SK-N-SH (cell line): ENCODE measurements at regions not wholly inside any gene's neighbourhood (a gene's known extent, or its start where the extent isn't known, plus 50 kb on each side); places are given as distances from the start of the nearest gene placed in this dataset.

ENCODE experiments used
- CTCF ChIA-PET: fragments of 300-600, 350-600 bp; formaldehyde crosslinking; extraction: SDS; loops from one replicate; lab custom pipeline; 2021; lab: Yijun Ruan, JAX
- POLR2A ChIA-PET: fragments of 350-600 bp; sonication (Branson Sonifier 250); formaldehyde crosslinking; extraction: SDS; loops from one replicate; lab custom pipeline; 2020; ENCODE audit warnings: antibody characterized with exemption, inconsistent platforms; lab: Yijun Ruan, JAX
- DNase-seq: peaks from one replicate; pipeline ENCODE4 v3.0.0; 2012
- H2AFZ ChIP-seq: fragments of 200-600 bp; sonication (generic); 2 replicates; pipeline ENCODE4 v1.8.1; 2016; ENCODE audit warnings: antibody characterized with exemption, mild to moderate bottlenecking, low read depth
- H3F3A ChIP-seq: fragments of 200-600 bp; sonication (generic); replicated peaks from 2 replicates; pipeline ENCODE3; 2016; ENCODE audit warnings: antibody characterized with exemption, mild to moderate bottlenecking; ENCODE audit not compliant: insufficient read depth
- H3K27ac ChIP-seq, 2 experiments: fragments of 200-500 bp in 1 of 2; fragments of 200-600 bp in 1 of 2; sonication (Bioruptor generic) in 1 of 2; sonication (generic), shearing (Covaris generic) in 1 of 2; 2 replicates each; pipeline versions ENCODE4 v1.5.1 to v1.6.1; 2014 to 2016; ENCODE audit warnings: low read depth in 2 of 2, inconsistent platforms in 1 of 2, low read length in 1 of 2, mild to moderate bottlenecking in 1 of 2, mixed read lengths in 1 of 2
- H3K27me3 ChIP-seq: fragments of 200-600 bp; sonication (generic), shearing (Covaris generic); 2 replicates; pipeline ENCODE4 v1.6.1; 2016; ENCODE audit warnings: mixed run types; ENCODE audit not compliant: insufficient read depth
- H3K36me3 ChIP-seq, 2 experiments: fragments of 200-500 bp in 1 of 2; fragments of 200-600 bp in 1 of 2; sonication (Bioruptor generic) in 1 of 2; sonication (generic) in 1 of 2; replicated peaks in 1 of 2; 2 replicates each; pipeline versions ENCODE3 to v1.5.1; 2014 to 2016; ENCODE audit warnings: low read length in 1 of 2, mild to moderate bottlenecking in 1 of 2; ENCODE audit not compliant: insufficient read depth in 2 of 2, control insufficient read depth in 1 of 2
- H3K4me1 ChIP-seq, 2 experiments: fragments of 200-500 bp in 1 of 2; fragments of 200-600 bp in 1 of 2; sonication (Bioruptor generic) in 1 of 2; sonication (generic), shearing (Covaris generic) in 1 of 2; 2 replicates each; pipeline versions ENCODE4 v1.5.1 to v1.6.1; 2014 to 2016; ENCODE audit warnings: low read depth in 1 of 2, low read length in 1 of 2, mixed run types in 1 of 2; ENCODE audit not compliant: insufficient read depth in 2 of 2, control insufficient read depth in 1 of 2
- H3K4me2 ChIP-seq: fragments of 200-600 bp; sonication (generic), shearing (Covaris generic); 2 replicates; pipeline ENCODE4 v1.6.1; 2017; ENCODE audit warnings: mixed run types
- H3K4me3 ChIP-seq, 2 experiments: fragments of 200-500 bp in 1 of 2; fragments of 200-600 bp in 1 of 2; sonication (Bioruptor generic) in 1 of 2; sonication (generic), shearing (Covaris generic) in 1 of 2; 2 replicates each; pipeline versions ENCODE4 v1.5.1 to v1.8.1; 2014 to 2016; ENCODE audit warnings: low read depth in 2 of 2, inconsistent platforms in 1 of 2, low read length in 1 of 2, mild to moderate bottlenecking in 1 of 2, mixed read lengths in 1 of 2, moderate library complexity in 1 of 2
- H3K79me2 ChIP-seq: fragments of 200-600 bp; sonication (generic); 2 replicates; pipeline ENCODE4 v1.8.1; 2017; ENCODE audit warnings: mild to moderate bottlenecking; ENCODE audit not compliant: insufficient read depth
- H3K9ac ChIP-seq: fragments of 200-600 bp; sonication (generic); 2 replicates; pipeline ENCODE4 v1.6.1; 2017; ENCODE audit warnings: mixed run types
- H3K9me2 ChIP-seq: fragments of 200-600 bp; sonication (generic); 2 replicates; pipeline ENCODE4 v1.6.1; 2017; ENCODE audit warnings: mixed run types
- H3K9me3 ChIP-seq: fragments of 200-600 bp; sonication (generic); 2 replicates; pipeline ENCODE4 v1.6.1; 2017; ENCODE audit warnings: mixed run types, mild to moderate bottlenecking, moderate library complexity
- H4K20me1 ChIP-seq: fragments of 200-600 bp; sonication (generic); 2 replicates; pipeline ENCODE4 v1.6.1; 2017; ENCODE audit warnings: mild to moderate bottlenecking, mixed run types; ENCODE audit not compliant: insufficient read depth
- CHD2 ChIP-seq: fragments of 150-350 bp; IDR thresholded peaks from 2 replicates; pipeline ENCODE4 v1.6.1; 2018; ENCODE audit warnings: low read length; ENCODE audit not compliant: partially characterized antibody
- EZH2phosphoT487 ChIP-seq: fragments of 200-600 bp; sonication (generic); IDR thresholded peaks from 2 replicates; pipeline ENCODE4 v1.6.1; 2017; ENCODE audit warnings: low read depth, mixed run types, mild to moderate bottlenecking, antibody characterized with exemption, moderate library complexity, borderline replicate concordance
- FOSL2 ChIP-seq: IDR thresholded peaks from 2 replicates; pipeline ENCODE4 v1.4.0; 2012; ENCODE audit warnings: low read depth, mild to moderate bottlenecking, moderate library complexity, borderline replicate concordance
- FOXJ3 ChIP-seq: sonication (generic); formaldehyde crosslinking; IDR thresholded peaks from 2 replicates; pipeline ENCODE4 v1.5.1; 2020; ENCODE audit warnings: mild to moderate bottlenecking, missing genetic modification reagents
- GABPA ChIP-seq: IDR thresholded peaks from 2 replicates; pipeline ENCODE4 v1.4.0; 2012; ENCODE audit warnings: low read depth, mild to moderate bottlenecking
- GATA2 ChIP-seq: sonication (generic); formaldehyde crosslinking; IDR thresholded peaks from 2 replicates; pipeline ENCODE4 v1.5.0; 2020; ENCODE audit warnings: mild to moderate bottlenecking, missing genetic modification reagents
- IRF3 ChIP-seq: fragments of 150-350 bp; IDR thresholded peaks from 2 replicates; pipeline ENCODE4 v1.6.1; 2016; ENCODE audit warnings: mild to moderate bottlenecking, low read depth, low read length
- MAX ChIP-seq: IDR thresholded peaks from 2 replicates; pipeline ENCODE4 v1.4.0; 2012; ENCODE audit warnings: low read depth
- NFIC ChIP-seq: IDR thresholded peaks from 2 replicates; pipeline ENCODE4 v1.4.0; 2012; ENCODE audit warnings: borderline replicate concordance
- NRF1 ChIP-seq: IDR thresholded peaks from 2 replicates; pipeline ENCODE4 v1.6.1; 2012; ENCODE audit warnings: low read depth, mild to moderate bottlenecking, low read length
- PBX3 ChIP-seq: IDR thresholded peaks from 2 replicates; pipeline ENCODE4; 2012
- REST ChIP-seq: IDR thresholded peaks from 2 replicates; pipeline ENCODE4 v1.6.1; 2012; ENCODE audit warnings: mild to moderate bottlenecking, low read depth, low read length, moderate library complexity
- SMC3 ChIP-seq: IDR thresholded peaks from 2 replicates; pipeline ENCODE4 v1.6.1; 2012; ENCODE audit warnings: low read depth, low read length, improper control_type of control experiment
- TAF1 ChIP-seq: IDR thresholded peaks from 2 replicates; pipeline ENCODE4 v1.6.1; 2012; ENCODE audit warnings: low read depth, mild to moderate bottlenecking, low read length, moderate library complexity, borderline replicate concordance
- TEAD4 ChIP-seq: IDR thresholded peaks from 2 replicates; pipeline ENCODE4 v1.4.0; 2012; ENCODE audit warnings: mild to moderate bottlenecking, borderline replicate concordance; ENCODE audit not compliant: insufficient read depth
- USF1 ChIP-seq: IDR thresholded peaks from 2 replicates; pipeline ENCODE4 v1.4.0; 2012; ENCODE audit warnings: low read depth, borderline replicate concordance
- ZBTB33 ChIP-seq: IDR thresholded peaks from 2 replicates; pipeline ENCODE4 v1.4.0; 2012; ENCODE audit warnings: low read depth, borderline replicate concordance
- WGBS: methylation state at CpG from one replicate; pipeline ENCODE4 v1.1.6; 2017; ENCODE audit warnings: low lambda C conversion rate; 5-methylcytosine and 5-hydroxymethylcytosine counted together

- H3K27me3 ChIP-seq: no peaks in the 10 kb centered on the region
- ChIA-PET CTCF (no interaction called here), POLR2A (no interaction called here)
- no peak overlapping the region for H3K27ac ChIP-seq
- WGBS: 29% methylated on average over 5 of the region's 5 CpGs
- no peaks in the 10 kb centered on the region for H3K36me3 ChIP-seq
- H2AFZ ChIP-seq: no peak overlapping the region
- H3K4me1 ChIP-seq: no peaks in the 10 kb centered on the region
- no peaks in the 10 kb centered on the region for H4K20me1 ChIP-seq
- no peak overlapping the region for H3K9ac ChIP-seq
- TF ChIP-seq PBX3 (no peak), REST (no peak), IRF3 (no peak), FOSL2 (no peak), MAX (no peak), SMC3 (no peak), CHD2 (no peak), GATA2 (CRISPR knock-in tag) (no peak), NFIC (no peak)
- TF ChIP-seq, all 33 proteins: peak for 0
- Histone ChIP-seq H3K79me2 (no peaks in the 10 kb centered on the region), H3K4me2 (no peak overlapping the region), H3K9me2 (no peaks in the 10 kb centered on the region), H3K4me3 (no peak overlapping the region), H3K9me3 (no peaks in the 10 kb centered on the region), H3F3A (no peaks in the 10 kb centered on the region)
- no peak for DNase-seq
Observed at GRCh38 chr4:179797738-179798137, 2355.5 kb upstream of the AGA start.

GRCh38 chr4:179803857-179804256 is 2361.6 kb upstream of the AGA start:
- Histone ChIP-seq H3K36me3 (no peaks in the 10 kb centered on the region), H3K4me1 (no peaks in the 10 kb centered on the region), H2AFZ (no peak overlapping the region), H3F3A (no peaks in the 10 kb centered on the region), H3K4me3 (no peak overlapping the region), H3K79me2 (no peaks in the 10 kb centered on the region), H3K9ac (no peak overlapping the region), H3K9me3 (no peaks in the 10 kb centered on the region), H4K20me1 (no peaks in the 10 kb centered on the region), H3K4me2 (no peak overlapping the region), H3K27ac (no peak overlapping the region), H3K9me2 (no peaks in the 10 kb centered on the region), H3K27me3 (no peaks in the 10 kb centered on the region)
- WGBS: 19% methylated on average over 1 of the region's 1 CpG
- TF ChIP-seq GABPA (no peak), MAX (no peak), FOSL2 (no peak), NRF1 (no peak), TAF1 (no peak), FOXJ3 (CRISPR knock-in tag) (no peak), EZH2phosphoT487 (no peak), USF1 (no peak), TEAD4 (no peak), ZBTB33 (no peak)
- no peak for DNase-seq
- ChIA-PET POLR2A (no interaction called here), CTCF (no interaction called here)
